Astrocyte (in vitro differentiated cells and primary cell): ENCODE measurements at regions not wholly inside any gene's neighbourhood (a gene's known extent, or its start where the extent isn't known, plus 50 kb on each side); places are given as distances from the start of the nearest gene placed in this dataset.

Experiments
- CTCF ChIP-seq: IDR thresholded peaks from 2 replicates; pipeline ENCODE4 v1.5.1; 2011; ENCODE audit warnings: low read depth, mild to moderate bottlenecking, inconsistent platforms, low read length, moderate library complexity; ENCODE audit not compliant: insufficient read depth
- EZH2 ChIP-seq: IDR thresholded peaks from 2 replicates; pipeline ENCODE4 v1.6.1; 2012; ENCODE audit warnings: mild to moderate bottlenecking, low read length, inconsistent platforms; ENCODE audit not compliant: insufficient read depth

- TF ChIP-seq CTCF = no peak
- TF ChIP-seq EZH2 = no peak
These were observed 99.6 kb upstream of the SNTG2 start for GRCh38 chr2:851078-851477.
